SK-N-SH (cell line): ENCODE measurements at regions not wholly inside any gene's neighbourhood (a gene's known extent, or its start where the extent isn't known, plus 50 kb on each side); places are given as distances from the start of the nearest gene placed in this dataset.

Source experiments
- CTCF ChIA-PET: fragments of 300-600, 350-600 bp; formaldehyde crosslinking; extraction: SDS; loops from one replicate; lab custom pipeline; 2021; lab: Yijun Ruan, JAX
- POLR2A ChIA-PET: fragments of 350-600 bp; sonication (Branson Sonifier 250); formaldehyde crosslinking; extraction: SDS; loops from one replicate; lab custom pipeline; 2020; ENCODE audit warnings: antibody characterized with exemption, inconsistent platforms; lab: Yijun Ruan, JAX
- DNase-seq: peaks from one replicate; pipeline ENCODE4 v3.0.0; 2012
- H2AFZ ChIP-seq: fragments of 200-600 bp; sonication (generic); 2 replicates; pipeline ENCODE4 v1.8.1; 2016; ENCODE audit warnings: antibody characterized with exemption, mild to moderate bottlenecking, low read depth
- H3F3A ChIP-seq: fragments of 200-600 bp; sonication (generic); replicated peaks from 2 replicates; pipeline ENCODE3; 2016; ENCODE audit warnings: antibody characterized with exemption, mild to moderate bottlenecking; ENCODE audit not compliant: insufficient read depth
- H3K27ac ChIP-seq, 2 experiments: fragments of 200-500 bp in 1 of 2; fragments of 200-600 bp in 1 of 2; sonication (Bioruptor generic) in 1 of 2; sonication (generic), shearing (Covaris generic) in 1 of 2; 2 replicates each; pipeline versions ENCODE4 v1.5.1 to v1.6.1; 2014 to 2016; ENCODE audit warnings: low read depth in 2 of 2, inconsistent platforms in 1 of 2, low read length in 1 of 2, mild to moderate bottlenecking in 1 of 2, mixed read lengths in 1 of 2
- H3K27me3 ChIP-seq: fragments of 200-600 bp; sonication (generic), shearing (Covaris generic); 2 replicates; pipeline ENCODE4 v1.6.1; 2016; ENCODE audit warnings: mixed run types; ENCODE audit not compliant: insufficient read depth
- H3K36me3 ChIP-seq, 2 experiments: fragments of 200-500 bp in 1 of 2; fragments of 200-600 bp in 1 of 2; sonication (Bioruptor generic) in 1 of 2; sonication (generic) in 1 of 2; replicated peaks in 1 of 2; 2 replicates each; pipeline versions ENCODE3 to v1.5.1; 2014 to 2016; ENCODE audit warnings: low read length in 1 of 2, mild to moderate bottlenecking in 1 of 2; ENCODE audit not compliant: insufficient read depth in 2 of 2, control insufficient read depth in 1 of 2
- H3K4me1 ChIP-seq, 2 experiments: fragments of 200-500 bp in 1 of 2; fragments of 200-600 bp in 1 of 2; sonication (Bioruptor generic) in 1 of 2; sonication (generic), shearing (Covaris generic) in 1 of 2; 2 replicates each; pipeline versions ENCODE4 v1.5.1 to v1.6.1; 2014 to 2016; ENCODE audit warnings: low read depth in 1 of 2, low read length in 1 of 2, mixed run types in 1 of 2; ENCODE audit not compliant: insufficient read depth in 2 of 2, control insufficient read depth in 1 of 2
- H3K4me2 ChIP-seq: fragments of 200-600 bp; sonication (generic), shearing (Covaris generic); 2 replicates; pipeline ENCODE4 v1.6.1; 2017; ENCODE audit warnings: mixed run types
- H3K4me3 ChIP-seq, 2 experiments: fragments of 200-500 bp in 1 of 2; fragments of 200-600 bp in 1 of 2; sonication (Bioruptor generic) in 1 of 2; sonication (generic), shearing (Covaris generic) in 1 of 2; 2 replicates each; pipeline versions ENCODE4 v1.5.1 to v1.8.1; 2014 to 2016; ENCODE audit warnings: low read depth in 2 of 2, inconsistent platforms in 1 of 2, low read length in 1 of 2, mild to moderate bottlenecking in 1 of 2, mixed read lengths in 1 of 2, moderate library complexity in 1 of 2
- H3K79me2 ChIP-seq: fragments of 200-600 bp; sonication (generic); 2 replicates; pipeline ENCODE4 v1.8.1; 2017; ENCODE audit warnings: mild to moderate bottlenecking; ENCODE audit not compliant: insufficient read depth
- H3K9ac ChIP-seq: fragments of 200-600 bp; sonication (generic); 2 replicates; pipeline ENCODE4 v1.6.1; 2017; ENCODE audit warnings: mixed run types
- H3K9me2 ChIP-seq: fragments of 200-600 bp; sonication (generic); 2 replicates; pipeline ENCODE4 v1.6.1; 2017; ENCODE audit warnings: mixed run types
- H3K9me3 ChIP-seq: fragments of 200-600 bp; sonication (generic); 2 replicates; pipeline ENCODE4 v1.6.1; 2017; ENCODE audit warnings: mixed run types, mild to moderate bottlenecking, moderate library complexity
- H4K20me1 ChIP-seq: fragments of 200-600 bp; sonication (generic); 2 replicates; pipeline ENCODE4 v1.6.1; 2017; ENCODE audit warnings: mild to moderate bottlenecking, mixed run types; ENCODE audit not compliant: insufficient read depth
- ELF1 ChIP-seq: IDR thresholded peaks from 2 replicates; pipeline ENCODE4 v1.4.0; 2012
- EP300 ChIP-seq, 2 experiments: IDR thresholded peaks; 2 replicates each; pipeline versions ENCODE4 v1.4.0 to v1.6.1; 2012; ENCODE audit warnings: borderline replicate concordance in 1 of 2, low read depth in 1 of 2, low read length in 1 of 2
- EZH2phosphoT487 ChIP-seq: fragments of 200-600 bp; sonication (generic); IDR thresholded peaks from 2 replicates; pipeline ENCODE4 v1.6.1; 2017; ENCODE audit warnings: low read depth, mixed run types, mild to moderate bottlenecking, antibody characterized with exemption, moderate library complexity, borderline replicate concordance
- GATA2 ChIP-seq: sonication (generic); formaldehyde crosslinking; IDR thresholded peaks from 2 replicates; pipeline ENCODE4 v1.5.0; 2020; ENCODE audit warnings: mild to moderate bottlenecking, missing genetic modification reagents
- IRF3 ChIP-seq: fragments of 150-350 bp; IDR thresholded peaks from 2 replicates; pipeline ENCODE4 v1.6.1; 2016; ENCODE audit warnings: mild to moderate bottlenecking, low read depth, low read length
- MEF2A ChIP-seq: IDR thresholded peaks from 2 replicates; pipeline ENCODE4 v1.4.0; 2012; ENCODE audit warnings: low read depth, borderline replicate concordance
- MXI1 ChIP-seq: IDR thresholded peaks from 2 replicates; pipeline ENCODE4 v1.6.1; 2012; ENCODE audit warnings: mild to moderate bottlenecking, low read depth, low read length, improper control_type of control experiment
- NFIC ChIP-seq: IDR thresholded peaks from 2 replicates; pipeline ENCODE4 v1.4.0; 2012; ENCODE audit warnings: borderline replicate concordance
- POLR2AphosphoS5 ChIP-seq: IDR thresholded peaks from 2 replicates; pipeline ENCODE4 v1.6.1; 2012; ENCODE audit warnings: low read depth, low read length
- RAD21 ChIP-seq: IDR thresholded peaks from 2 replicates; pipeline ENCODE4 v1.6.1; 2012; ENCODE audit warnings: mild to moderate bottlenecking, low read length
- REST ChIP-seq: IDR thresholded peaks from 2 replicates; pipeline ENCODE4 v1.6.1; 2012; ENCODE audit warnings: mild to moderate bottlenecking, low read depth, low read length, moderate library complexity
- RXRA ChIP-seq: IDR thresholded peaks from 2 replicates; pipeline ENCODE4 v1.4.0; 2012; ENCODE audit warnings: low read depth, mild to moderate bottlenecking, borderline replicate concordance
- SIN3A ChIP-seq: IDR thresholded peaks from 2 replicates; pipeline ENCODE4 v1.6.1; 2012; ENCODE audit warnings: low read depth, mild to moderate bottlenecking, low read length, moderate library complexity, borderline replicate concordance
- SMC3 ChIP-seq: IDR thresholded peaks from 2 replicates; pipeline ENCODE4 v1.6.1; 2012; ENCODE audit warnings: low read depth, low read length, improper control_type of control experiment
- TCF12 ChIP-seq: IDR thresholded peaks from 2 replicates; pipeline ENCODE4 v1.4.0; 2012
- WGBS: methylation state at CpG from one replicate; pipeline ENCODE4 v1.1.6; 2017; ENCODE audit warnings: low lambda C conversion rate; 5-methylcytosine and 5-hydroxymethylcytosine counted together
- TF ChIP-seq, protein P1 (sequence below): IDR thresholded peaks from 2 replicates; pipeline ENCODE4 v1.4.0; 2012; ENCODE audit warnings: low read depth, borderline replicate concordance
- TF ChIP-seq, protein P2 (sequence below): IDR thresholded peaks from 2 replicates; pipeline ENCODE4 v1.4.0; 2012; ENCODE audit warnings: low read depth, borderline replicate concordance
- TF ChIP-seq, protein P3 (sequence below): IDR thresholded peaks from 2 replicates; pipeline ENCODE4; 2012

DNA sequence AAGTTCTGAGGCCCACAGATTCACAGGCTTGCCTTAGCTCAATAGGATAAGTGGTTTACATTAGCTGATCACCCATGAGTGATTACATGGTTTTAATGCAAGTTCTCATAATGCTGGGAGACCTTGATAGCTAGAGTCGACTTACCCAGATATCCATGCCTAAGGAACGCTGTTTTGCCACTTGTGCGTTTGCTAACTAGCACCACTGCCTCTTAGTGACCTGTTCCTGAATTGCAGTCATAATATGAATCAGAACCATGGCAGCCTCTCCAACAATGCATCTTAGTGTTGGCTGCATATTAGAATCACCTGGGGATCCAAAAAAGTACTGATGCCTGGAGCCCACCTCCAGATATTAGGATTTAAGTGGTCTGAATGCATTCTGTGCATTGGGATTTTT lies 251.1 kb upstream of the CDH5 start:
- H3K36me3 ChIP-seq, result no peaks in the 10 kb centered on the region
- H3K9ac ChIP-seq, result no peak overlapping the region
- no peak overlapping the region for H3K4me3 ChIP-seq
- no peaks in the 10 kb centered on the region; the same call in 1 of the 2 replicates for H3K27me3 ChIP-seq
- CTCF ChIA-PET, result no interaction called here
- H3K9me3 ChIP-seq, result no peaks in the 10 kb centered on the region
- no peak overlapping the region for H3K4me2 ChIP-seq
- DNase-seq, result no peak
- H3K27ac ChIP-seq, result no peak overlapping the region
- WGBS, result 75% methylated on average over 3 of the region's 3 CpGs
- no peak overlapping the region for H2AFZ ChIP-seq
- H3K9me2 ChIP-seq, result no peaks in the 10 kb centered on the region
- H3F3A ChIP-seq, result no peaks in the 10 kb centered on the region
- TF ChIP-seq SIN3A, result no peak
- TF ChIP-seq RXRA, result no peak
- TF ChIP-seq, protein P1, sequence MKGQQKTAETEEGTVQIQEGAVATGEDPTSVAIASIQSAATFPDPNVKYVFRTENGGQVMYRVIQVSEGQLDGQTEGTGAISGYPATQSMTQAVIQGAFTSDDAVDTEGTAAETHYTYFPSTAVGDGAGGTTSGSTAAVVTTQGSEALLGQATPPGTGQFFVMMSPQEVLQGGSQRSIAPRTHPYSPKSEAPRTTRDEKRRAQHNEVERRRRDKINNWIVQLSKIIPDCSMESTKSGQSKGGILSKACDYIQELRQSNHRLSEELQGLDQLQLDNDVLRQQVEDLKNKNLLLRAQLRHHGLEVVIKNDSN, result no peak
- no peak for TF ChIP-seq MEF2A
- no peak for TF ChIP-seq TCF12
- no peak for TF ChIP-seq REST
- TF ChIP-seq, protein P2, sequence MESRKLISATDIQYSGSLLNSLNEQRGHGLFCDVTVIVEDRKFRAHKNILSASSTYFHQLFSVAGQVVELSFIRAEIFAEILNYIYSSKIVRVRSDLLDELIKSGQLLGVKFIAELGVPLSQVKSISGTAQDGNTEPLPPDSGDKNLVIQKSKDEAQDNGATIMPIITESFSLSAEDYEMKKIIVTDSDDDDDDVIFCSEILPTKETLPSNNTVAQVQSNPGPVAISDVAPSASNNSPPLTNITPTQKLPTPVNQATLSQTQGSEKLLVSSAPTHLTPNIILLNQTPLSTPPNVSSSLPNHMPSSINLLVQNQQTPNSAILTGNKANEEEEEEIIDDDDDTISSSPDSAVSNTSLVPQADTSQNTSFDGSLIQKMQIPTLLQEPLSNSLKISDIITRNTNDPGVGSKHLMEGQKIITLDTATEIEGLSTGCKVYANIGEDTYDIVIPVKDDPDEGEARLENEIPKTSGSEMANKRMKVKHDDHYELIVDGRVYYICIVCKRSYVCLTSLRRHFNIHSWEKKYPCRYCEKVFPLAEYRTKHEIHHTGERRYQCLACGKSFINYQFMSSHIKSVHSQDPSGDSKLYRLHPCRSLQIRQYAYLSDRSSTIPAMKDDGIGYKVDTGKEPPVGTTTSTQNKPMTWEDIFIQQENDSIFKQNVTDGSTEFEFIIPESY, result no peak
- no peak for TF ChIP-seq POLR2AphosphoS5
- TF ChIP-seq NFIC, result no peak
- no peak for TF ChIP-seq IRF3
- TF ChIP-seq EZH2phosphoT487, result no peak
- no peak for TF ChIP-seq RAD21
- TF ChIP-seq MXI1, result no peak
- no peak for TF ChIP-seq ELF1
- TF ChIP-seq SMC3, result no peak
- TF ChIP-seq EP300 (IDR thresholded peaks at IDR 0.05; ENCODE audit: borderline replicate concordance in 1 of 2, low read depth in 1 of 2, low read length in 1 of 2), result no peak
- no peak for TF ChIP-seq GATA2 (CRISPR knock-in tag)
- TF ChIP-seq, protein P3, sequence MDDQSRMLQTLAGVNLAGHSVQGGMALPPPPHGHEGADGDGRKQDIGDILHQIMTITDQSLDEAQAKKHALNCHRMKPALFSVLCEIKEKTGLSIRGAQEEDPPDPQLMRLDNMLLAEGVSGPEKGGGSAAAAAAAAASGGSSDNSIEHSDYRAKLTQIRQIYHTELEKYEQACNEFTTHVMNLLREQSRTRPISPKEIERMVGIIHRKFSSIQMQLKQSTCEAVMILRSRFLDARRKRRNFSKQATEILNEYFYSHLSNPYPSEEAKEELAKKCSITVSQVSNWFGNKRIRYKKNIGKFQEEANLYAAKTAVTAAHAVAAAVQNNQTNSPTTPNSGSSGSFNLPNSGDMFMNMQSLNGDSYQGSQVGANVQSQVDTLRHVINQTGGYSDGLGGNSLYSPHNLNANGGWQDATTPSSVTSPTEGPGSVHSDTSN, result no peak
- TF ChIP-seq, all 33 proteins: peak for 0
- POLR2A ChIA-PET, result no interaction called here
- Histone ChIP-seq H4K20me1 (no peaks in the 10 kb centered on the region), H3K4me1 (no peaks in the 10 kb centered on the region), H3K79me2 (no peaks in the 10 kb centered on the region)
